ENCODE measurements at regions not wholly inside any gene's neighbourhood (a gene's known extent, or its start where the extent isn't known, plus 50 kb on each side); places are given as distances from the start of the nearest gene placed in this dataset.

GRCh38 chr16:9371713-9372448 lies 280.4 kb downstream of the HAPSTR1 start:
- H3K36me3 ChIP-seq, result no peaks in the 10 kb centered on the region
- peaks cover 0 to 14% of the 10 kb centered on the region in 2 donors for H3K4me1 ChIP-seq (ENCODE audit: control insufficient read depth in 1 of 2, low read depth in 2 of 2)
- no peaks in the 10 kb centered on the region for H3K9me3 ChIP-seq
- H3K4me3 ChIP-seq, result no peak overlapping the region
- TF ChIP-seq CTCF (IDR thresholded peaks at IDR 0.05), result no peak
- H3K27ac ChIP-seq, result no peak overlapping the region
- ATAC-seq (ENCODE audit: insufficient number of reproducible peaks, low FRiP score, low read depth), result no peak
- no peaks in the 10 kb centered on the region for H3K27me3 ChIP-seq (replicated peaks; ENCODE audit: insufficient read depth)
- no peak for DNase-seq (ENCODE audit: low spot score)

GRCh38 chr16:9372934-9373890 lies 281.8 kb downstream of the HAPSTR1 start:
- Histone ChIP-seq H3K4me1 (ENCODE audit: control insufficient read depth in 1 of 2, low read depth in 2 of 2) (peaks cover 0 to 11% of the 10 kb centered on the region in 2 donors), H3K9me3 (no peaks in the 10 kb centered on the region), H3K36me3 (no peaks in the 10 kb centered on the region), H3K4me3 (no peak overlapping the region), H3K27ac (no peak overlapping the region), H3K27me3 (replicated peaks; ENCODE audit: insufficient read depth) (no peaks in the 10 kb centered on the region)
- TF ChIP-seq CTCF (IDR thresholded peaks at IDR 0.05), result no peak
- DNase-seq (ENCODE audit: low spot score) (no peak), ATAC-seq (ENCODE audit: insufficient number of reproducible peaks, low FRiP score, low read depth) (no peak)

GRCh38 chr16:9374061-9374460 lies 282.6 kb downstream of the HAPSTR1 start:
- Histone ChIP-seq H3K9me3 (no peaks in the 10 kb centered on the region), H3K4me3 (no peak overlapping the region), H3K4me1 (ENCODE audit: control insufficient read depth in 1 of 2, low read depth in 2 of 2) (peaks cover 0 to 11% of the 10 kb centered on the region in 2 donors), H3K27me3 (replicated peaks; ENCODE audit: insufficient read depth) (no peaks in the 10 kb centered on the region), H3K27ac (no peak overlapping the region), H3K36me3 (no peaks in the 10 kb centered on the region)
- ATAC-seq (ENCODE audit: insufficient number of reproducible peaks, low FRiP score, low read depth), result no peak
- no peak for DNase-seq (ENCODE audit: low spot score)
- no peak for TF ChIP-seq CTCF (IDR thresholded peaks at IDR 0.05)

GRCh38 chr16:9378876-9379275 lies 287.4 kb downstream of the HAPSTR1 start:
- no peaks in the 10 kb centered on the region for H3K9me3 ChIP-seq
- H3K36me3 ChIP-seq, result no peaks in the 10 kb centered on the region
- no peaks in the 10 kb centered on the region for H3K27me3 ChIP-seq (replicated peaks; ENCODE audit: insufficient read depth)
- ATAC-seq (ENCODE audit: insufficient number of reproducible peaks, low FRiP score, low read depth) (no peak), DNase-seq (ENCODE audit: low spot score) (no peak)
- H3K27ac ChIP-seq, result no peak overlapping the region
- no peak for TF ChIP-seq CTCF (IDR thresholded peaks at IDR 0.05)
- peaks cover 0 to 8% of the 10 kb centered on the region in 2 donors for H3K4me1 ChIP-seq (ENCODE audit: control insufficient read depth in 1 of 2, low read depth in 2 of 2)
- H3K4me3 ChIP-seq, result no peak overlapping the region

GRCh38 chr16:9380221-9380620 lies 288.8 kb downstream of the HAPSTR1 start:
- H3K27ac ChIP-seq, result no peak overlapping the region
- no peak for TF ChIP-seq CTCF (IDR thresholded peaks at IDR 0.05)
- no peak overlapping the region for H3K4me3 ChIP-seq

More at GRCh38 chr16:9380221-9380620, 288.8 kb downstream of the HAPSTR1 start:
- Histone ChIP-seq H3K36me3 (no peaks in the 10 kb centered on the region), H3K9me3 (no peaks in the 10 kb centered on the region), H3K27me3 (replicated peaks; ENCODE audit: insufficient read depth) (no peaks in the 10 kb centered on the region), H3K4me1 (ENCODE audit: control insufficient read depth in 1 of 2, low read depth in 2 of 2) (no peaks in the 10 kb centered on the region)
- ATAC-seq (ENCODE audit: insufficient number of reproducible peaks, low FRiP score, low read depth) (no peak), DNase-seq (ENCODE audit: low spot score) (no peak)
